ENCODE measurements at regions not wholly inside any gene's neighbourhood (a gene's known extent, or its start where the extent isn't known, plus 50 kb on each side); places are given as distances from the start of the nearest gene placed in this dataset.

DNA sequence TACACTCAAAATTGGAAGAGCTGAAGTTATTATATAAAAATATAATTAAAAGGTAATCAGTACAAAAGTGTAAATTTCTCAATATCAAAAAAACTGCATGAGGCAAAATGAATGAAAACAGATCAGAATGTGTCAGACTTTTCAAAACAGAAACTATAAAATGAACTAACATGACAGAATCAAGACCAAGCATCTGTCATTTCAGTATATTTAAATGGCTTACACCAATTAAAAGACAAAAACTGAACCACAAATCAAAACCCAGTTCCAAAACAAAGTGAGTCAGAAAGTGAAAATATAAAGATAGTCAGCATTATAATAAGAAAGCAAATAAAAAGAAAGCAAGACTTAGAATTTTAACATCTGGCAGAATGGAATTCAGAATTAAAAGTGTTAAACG lies 289.7 kb downstream of the UBE3D start:
- TF ChIP-seq EP300 (IDR thresholded peaks at IDR 0.05; ENCODE audit: borderline replicate concordance): no peak
- TF ChIP-seq EGR1 (IDR thresholded peaks at IDR 0.05): no peak
- no peak for TF ChIP-seq NFIC (IDR thresholded peaks at IDR 0.05)
- no peak for TF ChIP-seq TEAD4 (IDR thresholded peaks at IDR 0.05)
- TF ChIP-seq CEBPB (IDR thresholded peaks at IDR 0.05): no peak
- TF ChIP-seq YY1 (IDR thresholded peaks at IDR 0.05; ENCODE audit: low read depth): no peak
